H9 (cell line): ENCODE measurements at regions not wholly inside any gene's neighbourhood (a gene's known extent, or its start where the extent isn't known, plus 50 kb on each side); places are given as distances from the start of the nearest gene placed in this dataset.

Source experiments
- DNase-seq: peaks from one replicate; pipeline ENCODE4 v3.0.0-alpha.2; 2017
- H2AFZ ChIP-seq: one replicate; pipeline ENCODE4 v1.6.1; 2013; ENCODE audit warnings: mild to moderate bottlenecking, low read length, control low read depth, moderate library complexity
- H2AK5ac ChIP-seq: 2 replicates; pipeline ENCODE4 v1.6.1; 2013; ENCODE audit warnings: low read length, control low read depth, mixed read lengths; ENCODE audit not compliant: insufficient read length
- H2BK120ac ChIP-seq: one replicate; pipeline ENCODE4 v1.6.1; 2013; ENCODE audit warnings: low read depth, mild to moderate bottlenecking, low read length, control low read depth, inconsistent platforms; ENCODE audit not compliant: poor library complexity, severe bottlenecking
- H2BK12ac ChIP-seq: 2 replicates; pipeline ENCODE4 v1.6.1; 2013; ENCODE audit warnings: low read length, control low read depth, mixed read lengths, low read depth; ENCODE audit not compliant: insufficient read length
- H2BK15ac ChIP-seq: 2 replicates; pipeline ENCODE4 v1.6.1; 2013; ENCODE audit warnings: low read depth, low read length, control low read depth
- H2BK20ac ChIP-seq: one replicate; pipeline ENCODE4 v1.6.1; 2013; ENCODE audit warnings: low read depth, mild to moderate bottlenecking, low read length, control low read depth, inconsistent platforms; ENCODE audit not compliant: poor library complexity, severe bottlenecking
- H2BK5ac ChIP-seq: 2 replicates; pipeline ENCODE4 v1.6.1; 2013; ENCODE audit warnings: low read length, control low read depth, mixed read lengths; ENCODE audit not compliant: insufficient read length
- H3K14ac ChIP-seq: 2 replicates; pipeline ENCODE4 v1.6.1; 2013; ENCODE audit warnings: low read length, control low read depth; ENCODE audit not compliant: insufficient read depth
- H3K18ac ChIP-seq: 2 replicates; pipeline ENCODE4 v1.6.1; 2013; ENCODE audit warnings: low read depth, mild to moderate bottlenecking, mixed read lengths, low read length, control low read depth; ENCODE audit not compliant: insufficient read length
- H3K23ac ChIP-seq: 2 replicates; pipeline ENCODE4 v1.6.1; 2013; ENCODE audit warnings: low read length, control low read depth, mixed read lengths, low read depth; ENCODE audit not compliant: insufficient read length
- H3K23me2 ChIP-seq: 2 replicates; pipeline ENCODE4 v1.6.1; 2013; ENCODE audit warnings: low read depth, mild to moderate bottlenecking, mixed read lengths, low read length, control low read depth; ENCODE audit not compliant: insufficient read length, poor library complexity, severe bottlenecking
- H3K27ac ChIP-seq: 2 replicates; pipeline ENCODE4 v1.5.1; 2013; ENCODE audit warnings: low read length, control low read depth, mixed read lengths, low read depth; ENCODE audit not compliant: insufficient read length
- H3K27me3 ChIP-seq: 2 replicates; pipeline ENCODE4 v1.6.1; 2013; ENCODE audit warnings: low read length, control low read depth, inconsistent platforms; ENCODE audit not compliant: insufficient read depth
- H3K4ac ChIP-seq: 2 replicates; pipeline ENCODE4 v1.6.1; 2013; ENCODE audit warnings: low read depth, mild to moderate bottlenecking, control low read depth, inconsistent platforms, low read length, moderate library complexity
- H3K4me1 ChIP-seq: 2 replicates; pipeline ENCODE4 v1.6.1; 2013; ENCODE audit warnings: low read length, control low read depth, inconsistent platforms; ENCODE audit not compliant: insufficient read depth
- H3K4me2 ChIP-seq: 2 replicates; pipeline ENCODE4 v1.6.1; 2013; ENCODE audit warnings: low read length, control low read depth, mixed read lengths; ENCODE audit not compliant: insufficient read length, insufficient read depth
- H3K56ac ChIP-seq: 2 replicates; pipeline ENCODE4 v1.6.1; 2013; ENCODE audit warnings: low read depth, mild to moderate bottlenecking, mixed read lengths, low read length, control low read depth; ENCODE audit not compliant: insufficient read length
- H3K79me1 ChIP-seq: 2 replicates; pipeline ENCODE4 v1.6.1; 2013; ENCODE audit warnings: low read depth, mild to moderate bottlenecking, moderate library complexity, low read length, control low read depth, inconsistent platforms; ENCODE audit not compliant: insufficient read depth, poor library complexity, severe bottlenecking
- H3K79me2 ChIP-seq: 2 replicates; pipeline ENCODE4 v1.6.1; 2013; ENCODE audit warnings: low read length, control low read depth, inconsistent platforms; ENCODE audit not compliant: insufficient read depth
- H3K9ac ChIP-seq: 2 replicates; pipeline ENCODE4 v1.6.1; 2013; ENCODE audit warnings: low read length, control low read depth, mixed read lengths; ENCODE audit not compliant: insufficient read length; ENCODE audit errors: extremely low read depth
- H3K9me3 ChIP-seq: one replicate; pipeline ENCODE4 v1.6.1; 2013; ENCODE audit warnings: low read depth, low read length, inconsistent platforms; ENCODE audit not compliant: control insufficient read depth
- H3T11ph ChIP-seq: one replicate; pipeline ENCODE4 v1.6.1; 2013; ENCODE audit warnings: mild to moderate bottlenecking, low read length, control low read depth, inconsistent platforms
- H4K20me1 ChIP-seq: one replicate; pipeline ENCODE4 v1.6.1; 2013; ENCODE audit not compliant: control insufficient read depth, insufficient read length, insufficient read depth
- H4K5ac ChIP-seq: 2 replicates; pipeline ENCODE4 v1.6.1; 2013; ENCODE audit warnings: low read depth, mild to moderate bottlenecking, mixed read lengths, low read length, control low read depth; ENCODE audit not compliant: insufficient read length
- H4K8ac ChIP-seq: replicated peaks from 2 replicates; pipeline ENCODE4 v1.6.1; 2013; ENCODE audit warnings: low read length, control low read depth, mixed read lengths, low read depth; ENCODE audit not compliant: insufficient read length
- H4K91ac ChIP-seq: 2 replicates; pipeline ENCODE4 v1.6.1; 2013; ENCODE audit warnings: low read depth, mild to moderate bottlenecking, moderate library complexity, mixed read lengths, low read length, control low read depth; ENCODE audit not compliant: insufficient read length
- H3K27ac Mint-ChIP-seq, 3 experiments: 2 replicates in 2 of 3; 3 replicates in 1 of 3; pipeline ENCODE4 v1.8.0; 2020 to 2021; ENCODE audit warnings: mixed read lengths in 3 of 3, mild to moderate bottlenecking in 1 of 3, moderate library complexity in 1 of 3
- H3K27me3 Mint-ChIP-seq: 2 replicates; pipeline ENCODE4 v1.8.0; 2021; ENCODE audit warnings: low read depth, mild to moderate bottlenecking, moderate library complexity, mixed read lengths
- H3K36me3 Mint-ChIP-seq, 3 experiments: 2 replicates in 2 of 3; 3 replicates in 1 of 3; pipeline ENCODE4 v1.8.0; 2020 to 2021; ENCODE audit warnings: low read depth in 3 of 3, mixed read lengths in 3 of 3; ENCODE audit not compliant: insufficient read depth in 1 of 3
- H3K4me1 Mint-ChIP-seq, 2 experiments: 2 replicates each; pipeline ENCODE4 v1.8.0; 2020; ENCODE audit warnings: mixed read lengths in 2 of 2
- H3K4me3 Mint-ChIP-seq, 2 experiments: 2 replicates in 1 of 2; 3 replicates in 1 of 2; pipeline ENCODE4 v1.8.0; 2020 to 2021; ENCODE audit warnings: mild to moderate bottlenecking in 2 of 2, mixed read lengths in 2 of 2, moderate library complexity in 1 of 2
- H3K9me3 Mint-ChIP-seq, 2 experiments: 2 replicates in 1 of 2; 3 replicates in 1 of 2; pipeline ENCODE4 v1.8.0; 2020; ENCODE audit warnings: mild to moderate bottlenecking in 2 of 2, mixed read lengths in 2 of 2, moderate library complexity in 1 of 2
- WGBS: extraction: QIAGEN DNeasy Blood & Tissue Kit; methylation state at CpG from one replicate; pipeline ENCODE4 v1.1.7; 2013; ENCODE audit warnings: missing lambda C conversion rate, low lambda C conversion rate, mixed read lengths; ENCODE audit not compliant: insufficient read length; ENCODE audit errors: extremely low coverage; 5-methylcytosine and 5-hydroxymethylcytosine counted together
- TF ChIP-seq, protein P1 (sequence below): fragments of 200-600 bp; sonication (generic); conservative IDR thresholded peaks from 3 replicates; pipeline ENCODE4 v1.8.0; 2021; ENCODE audit warnings: antibody characterized with exemption, mild to moderate bottlenecking

DNA sequence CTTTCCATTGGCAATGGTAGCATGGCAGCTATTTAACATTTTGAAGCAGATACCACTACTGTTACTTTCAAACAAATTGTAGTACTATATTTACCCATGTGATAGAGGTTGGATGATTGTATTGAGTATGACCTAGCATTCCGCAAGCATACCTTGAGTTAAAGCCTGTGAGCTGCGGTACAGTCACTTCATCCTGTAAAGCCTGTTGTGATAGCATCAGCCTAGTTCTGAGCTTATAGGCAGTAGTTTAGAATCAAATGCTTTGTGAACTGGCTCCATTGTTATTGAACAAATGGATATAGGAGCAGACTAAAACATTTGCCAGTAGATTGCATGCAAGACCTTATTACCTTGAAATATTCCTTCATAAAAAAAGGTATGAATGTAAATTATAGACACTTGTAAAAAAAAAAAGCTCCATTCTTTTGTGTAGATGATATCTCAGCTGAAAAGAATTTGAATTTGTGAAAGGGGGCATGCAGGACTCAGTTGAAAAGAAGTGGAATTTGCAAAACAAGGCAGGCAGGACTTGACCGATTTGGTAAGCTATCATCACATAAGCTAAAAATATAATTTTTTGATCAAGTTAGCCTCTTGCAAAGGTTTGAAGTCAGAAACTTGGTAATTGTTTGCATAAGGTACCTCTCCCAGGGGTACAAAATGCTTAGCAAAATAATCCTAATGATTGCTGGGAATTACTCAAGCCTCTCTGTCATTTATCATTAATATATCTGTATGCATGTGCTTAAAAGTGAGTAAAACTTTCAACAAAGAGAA is 138.5 kb upstream of the ITGA4 start:
- DNase-seq, result no peak
- Mint-ChIP-seq H3K9me3 (no peaks in the 10 kb centered on the region), H3K4me1 (peaks cover 12% of the 10 kb centered on the region in 2 experiments), H3K4me3 (no peak overlapping the region), H3K36me3 (no peaks in the 10 kb centered on the region), H3K27me3 (no peaks in the 10 kb centered on the region), H3K27ac (no peak overlapping the region)
- no peak overlapping the region for H2BK120ac ChIP-seq
- no peak overlapping the region for H3K4me2 ChIP-seq
- H2BK15ac ChIP-seq, result no peak overlapping the region
- H3K14ac ChIP-seq, result no peak overlapping the region
- H4K8ac ChIP-seq, result no peak overlapping the region
- no peak overlapping the region for H3K56ac ChIP-seq
- no peak overlapping the region for H3K27ac ChIP-seq
- H2AFZ ChIP-seq, result no peak overlapping the region
- peaks cover 6% of the 10 kb centered on the region; the same call in 1 of the 2 replicates for H3K4me1 ChIP-seq
- H3K9ac ChIP-seq, result no peak overlapping the region
- no peak overlapping the region for H3K18ac ChIP-seq
- no peak overlapping the region for H2BK5ac ChIP-seq
- H4K91ac ChIP-seq, result no peak overlapping the region
- no peak overlapping the region for H2BK12ac ChIP-seq
- no peaks in the 10 kb centered on the region for H3K27me3 ChIP-seq
- TF ChIP-seq, protein P1, sequence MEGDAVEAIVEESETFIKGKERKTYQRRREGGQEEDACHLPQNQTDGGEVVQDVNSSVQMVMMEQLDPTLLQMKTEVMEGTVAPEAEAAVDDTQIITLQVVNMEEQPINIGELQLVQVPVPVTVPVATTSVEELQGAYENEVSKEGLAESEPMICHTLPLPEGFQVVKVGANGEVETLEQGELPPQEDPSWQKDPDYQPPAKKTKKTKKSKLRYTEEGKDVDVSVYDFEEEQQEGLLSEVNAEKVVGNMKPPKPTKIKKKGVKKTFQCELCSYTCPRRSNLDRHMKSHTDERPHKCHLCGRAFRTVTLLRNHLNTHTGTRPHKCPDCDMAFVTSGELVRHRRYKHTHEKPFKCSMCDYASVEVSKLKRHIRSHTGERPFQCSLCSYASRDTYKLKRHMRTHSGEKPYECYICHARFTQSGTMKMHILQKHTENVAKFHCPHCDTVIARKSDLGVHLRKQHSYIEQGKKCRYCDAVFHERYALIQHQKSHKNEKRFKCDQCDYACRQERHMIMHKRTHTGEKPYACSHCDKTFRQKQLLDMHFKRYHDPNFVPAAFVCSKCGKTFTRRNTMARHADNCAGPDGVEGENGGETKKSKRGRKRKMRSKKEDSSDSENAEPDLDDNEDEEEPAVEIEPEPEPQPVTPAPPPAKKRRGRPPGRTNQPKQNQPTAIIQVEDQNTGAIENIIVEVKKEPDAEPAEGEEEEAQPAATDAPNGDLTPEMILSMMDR, result no peak
- no peak overlapping the region for H2AK5ac ChIP-seq
- H3K23me2 ChIP-seq, result no peaks in the 10 kb centered on the region
- no peak overlapping the region for H4K5ac ChIP-seq
- no CpG with 5 or more reads among the region's 3 CpGs for WGBS
- H3K4ac ChIP-seq, result no peak overlapping the region
- H3K9me3 ChIP-seq, result no peaks in the 10 kb centered on the region
- no peaks in the 10 kb centered on the region for H4K20me1 ChIP-seq
- no peaks in the 10 kb centered on the region for H3K79me2 ChIP-seq
- no peak overlapping the region for H3T11ph ChIP-seq
- no peak overlapping the region for H3K23ac ChIP-seq
- no peaks in the 10 kb centered on the region for H3K79me1 ChIP-seq
- no peak overlapping the region for H2BK20ac ChIP-seq
